Neural crest cell (in vitro differentiated cells): ENCODE measurements at regions not wholly inside any gene's neighbourhood (a gene's known extent, or its start where the extent isn't known, plus 50 kb on each side); places are given as distances from the start of the nearest gene placed in this dataset.

Experiments used
- DNase-seq: peaks from one replicate; pipeline ENCODE4 v3.0.0; 2021; ENCODE audit warnings: low read depth, mixed read lengths, low spot score
- H3K27ac Mint-ChIP-seq: one replicate; pipeline ENCODE4 v1.8.0; 2021; ENCODE audit warnings: mild to moderate bottlenecking, mixed read lengths; ENCODE audit not compliant: unreplicated experiment
- H3K27me3 Mint-ChIP-seq: 2 replicates; pipeline ENCODE4 v1.8.0; 2021; ENCODE audit warnings: low read depth, mild to moderate bottlenecking, mixed read lengths
- H3K36me3 Mint-ChIP-seq: 2 replicates; pipeline ENCODE4 v1.8.0; 2021; ENCODE audit warnings: low read depth, mild to moderate bottlenecking, mixed read lengths
- H3K4me1 Mint-ChIP-seq: 2 replicates; pipeline ENCODE4 v1.8.0; 2021; ENCODE audit warnings: mixed read lengths
- H3K4me3 Mint-ChIP-seq: one replicate; pipeline ENCODE4 v1.8.0; 2021; ENCODE audit warnings: mild to moderate bottlenecking, mixed read lengths
- H3K9me3 Mint-ChIP-seq: 2 replicates; pipeline ENCODE4 v1.8.0; 2021; ENCODE audit warnings: mixed read lengths
- TF ChIP-seq, protein P1 (sequence below): fragments of 200-600 bp; sonication (generic); conservative IDR thresholded peaks from 2 replicates; pipeline ENCODE4 v1.5.0; 2021; ENCODE audit warnings: antibody characterized with exemption, mild to moderate bottlenecking

- TF ChIP-seq, protein P1, sequence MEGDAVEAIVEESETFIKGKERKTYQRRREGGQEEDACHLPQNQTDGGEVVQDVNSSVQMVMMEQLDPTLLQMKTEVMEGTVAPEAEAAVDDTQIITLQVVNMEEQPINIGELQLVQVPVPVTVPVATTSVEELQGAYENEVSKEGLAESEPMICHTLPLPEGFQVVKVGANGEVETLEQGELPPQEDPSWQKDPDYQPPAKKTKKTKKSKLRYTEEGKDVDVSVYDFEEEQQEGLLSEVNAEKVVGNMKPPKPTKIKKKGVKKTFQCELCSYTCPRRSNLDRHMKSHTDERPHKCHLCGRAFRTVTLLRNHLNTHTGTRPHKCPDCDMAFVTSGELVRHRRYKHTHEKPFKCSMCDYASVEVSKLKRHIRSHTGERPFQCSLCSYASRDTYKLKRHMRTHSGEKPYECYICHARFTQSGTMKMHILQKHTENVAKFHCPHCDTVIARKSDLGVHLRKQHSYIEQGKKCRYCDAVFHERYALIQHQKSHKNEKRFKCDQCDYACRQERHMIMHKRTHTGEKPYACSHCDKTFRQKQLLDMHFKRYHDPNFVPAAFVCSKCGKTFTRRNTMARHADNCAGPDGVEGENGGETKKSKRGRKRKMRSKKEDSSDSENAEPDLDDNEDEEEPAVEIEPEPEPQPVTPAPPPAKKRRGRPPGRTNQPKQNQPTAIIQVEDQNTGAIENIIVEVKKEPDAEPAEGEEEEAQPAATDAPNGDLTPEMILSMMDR = no peak
- Mint-ChIP-seq H3K4me1 (peaks cover 51% of the 10 kb centered on the region), H3K4me3 (no peak overlapping the region), H3K27me3 (no peaks in the 10 kb centered on the region), H3K9me3 (no peaks in the 10 kb centered on the region), H3K36me3 (no peaks in the 10 kb centered on the region), H3K27ac (no peak overlapping the region)
- no peak for DNase-seq
Observed at GRCh38 chr2:8160959-8161358, 520.9 kb upstream of the ID2 start.

GRCh38 chr2:8162552-8162951, 519.3 kb upstream of the ID2 start:
- H3K4me3 Mint-ChIP-seq = peak overlapping the region; percentile 17
- TF ChIP-seq, protein P1 = no peak
- H3K36me3 Mint-ChIP-seq = no peaks in the 10 kb centered on the region
- no peak for DNase-seq
- H3K9me3 Mint-ChIP-seq = no peaks in the 10 kb centered on the region
- H3K27ac Mint-ChIP-seq = no peak overlapping the region
- no peaks in the 10 kb centered on the region for H3K27me3 Mint-ChIP-seq
- H3K4me1 Mint-ChIP-seq = peaks cover 48% of the 10 kb centered on the region

- Mint-ChIP-seq H3K27me3 (no peaks in the 10 kb centered on the region), H3K9me3 (no peaks in the 10 kb centered on the region), H3K36me3 (no peaks in the 10 kb centered on the region), H3K4me1 (peaks cover 22% of the 10 kb centered on the region), H3K4me3 (no peak overlapping the region), H3K27ac (no peak overlapping the region)
- no peak for DNase-seq
- TF ChIP-seq, protein P1 = no peak
Observed at GRCh38 chr2:8165550-8165949, 516.3 kb upstream of the ID2 start.

DNA sequence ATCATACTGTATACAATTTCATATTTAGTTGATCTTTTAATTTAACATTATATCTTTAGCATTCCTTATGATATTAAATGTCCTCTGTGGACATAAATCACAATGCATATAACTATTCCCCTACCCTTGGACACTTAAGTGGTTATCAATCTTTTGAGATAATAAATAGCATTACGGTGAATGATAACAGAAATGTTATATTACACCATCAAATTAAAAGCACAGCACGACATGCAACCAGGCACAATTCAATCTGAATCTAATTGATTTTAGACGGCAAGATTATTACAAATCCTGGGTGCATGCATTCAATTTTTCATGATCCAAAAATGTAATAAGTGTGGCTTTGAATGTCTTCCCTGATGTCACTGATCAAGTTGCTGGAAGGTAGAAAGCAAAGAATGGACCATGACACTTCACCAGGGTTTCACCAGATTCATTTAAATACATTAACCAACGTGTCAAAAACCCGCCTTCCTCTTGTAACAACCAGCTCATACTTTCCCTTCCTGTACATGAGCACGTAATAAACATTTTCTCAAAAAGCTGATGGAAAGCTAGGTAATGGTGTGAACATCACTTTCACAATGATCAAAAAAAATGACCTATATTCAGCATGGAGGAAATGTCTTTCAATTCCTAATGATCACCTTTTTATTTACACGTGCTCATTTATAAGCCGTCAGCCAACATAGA, 513.7 kb upstream of the ID2 start:
- no peaks in the 10 kb centered on the region for H3K36me3 Mint-ChIP-seq
- DNase-seq = no peak
- TF ChIP-seq, protein P1 = no peak
- H3K4me1 Mint-ChIP-seq = peaks cover 12% of the 10 kb centered on the region
- no peaks in the 10 kb centered on the region for H3K27me3 Mint-ChIP-seq
- no peak overlapping the region for H3K27ac Mint-ChIP-seq
- H3K9me3 Mint-ChIP-seq = no peaks in the 10 kb centered on the region
- H3K4me3 Mint-ChIP-seq = no peak overlapping the region

- no peak overlapping the region for H3K4me3 Mint-ChIP-seq
- H3K4me1 Mint-ChIP-seq = peaks cover 8% of the 10 kb centered on the region
- H3K36me3 Mint-ChIP-seq = no peaks in the 10 kb centered on the region
- no peaks in the 10 kb centered on the region for H3K9me3 Mint-ChIP-seq
- TF ChIP-seq, protein P1 = no peak
- no peak overlapping the region for H3K27ac Mint-ChIP-seq
- DNase-seq = no peak
- H3K27me3 Mint-ChIP-seq = no peaks in the 10 kb centered on the region
Observed at GRCh38 chr2:8168876-8169424, 512.9 kb upstream of the ID2 start.
